ENCODE measurements at regions not wholly inside any gene's neighbourhood (a gene's known extent, or its start where the extent isn't known, plus 50 kb on each side); places are given as distances from the start of the nearest gene placed in this dataset.

- no peak for DNase-seq (ENCODE audit: low spot score)
- H3K79me2 ChIP-seq (replicated peaks; ENCODE audit: insufficient read depth) = no peaks in the 10 kb centered on the region
- peaks cover 7% of the 10 kb centered on the region; the same call in 1 of the 2 replicates for H3K9me2 ChIP-seq (ENCODE audit: insufficient read depth)
- no peak overlapping the region for H3K27ac Mint-ChIP-seq
- H3K36me3 ChIP-seq (ENCODE audit: insufficient read depth) = no peaks in the 10 kb centered on the region
- no peaks in the 10 kb centered on the region for H3K4me1 ChIP-seq (ENCODE audit: insufficient read depth)
- H3K4me2 ChIP-seq = no peak overlapping the region
- H3K27ac ChIP-seq (ENCODE audit: low read depth) = no peak overlapping the region
- H3K27me3 Mint-ChIP-seq (ENCODE audit: insufficient read depth, low read depth, poor library complexity) = peaks cover 2% of the 10 kb centered on the region
- no peak overlapping the region for H3K4me3 Mint-ChIP-seq
- no peak overlapping the region for H2AFZ ChIP-seq
- H4K20me1 ChIP-seq (replicated peaks; ENCODE audit: insufficient read depth) = no peaks in the 10 kb centered on the region
- H3K27me3 ChIP-seq (ENCODE audit: insufficient read depth) = no peaks in the 10 kb centered on the region
- H3K4me1 Mint-ChIP-seq = no peaks in the 10 kb centered on the region
- no peak for ATAC-seq
- no peak for TF ChIP-seq JUNB (IDR thresholded peaks at IDR 0.05; ENCODE audit: unreplicated experiment)
- TF ChIP-seq ZNF331 (CRISPR knock-in tag; IDR thresholded peaks at IDR 0.05; ENCODE audit: low read depth) = no peak
- TF ChIP-seq NANOG (IDR thresholded peaks at IDR 0.05; ENCODE audit: borderline replicate concordance) = no peak
- no peak for TF ChIP-seq STAT1 (IDR thresholded peaks at IDR 0.05; ENCODE audit: unreplicated experiment)
- no peak overlapping the region for H3K4me3 ChIP-seq
- H3F3A ChIP-seq (replicated peaks; ENCODE audit: low read depth) = no peaks in the 10 kb centered on the region
- no peaks in the 10 kb centered on the region for H3K36me3 Mint-ChIP-seq (ENCODE audit: low read depth)
- H3K9me3 Mint-ChIP-seq = no peaks in the 10 kb centered on the region; the same call in 2 of the 3 replicates
These were observed 416.3 kb upstream of the EPHA3 start for GRCh38 chr3:88691081-88691480.

DNA sequence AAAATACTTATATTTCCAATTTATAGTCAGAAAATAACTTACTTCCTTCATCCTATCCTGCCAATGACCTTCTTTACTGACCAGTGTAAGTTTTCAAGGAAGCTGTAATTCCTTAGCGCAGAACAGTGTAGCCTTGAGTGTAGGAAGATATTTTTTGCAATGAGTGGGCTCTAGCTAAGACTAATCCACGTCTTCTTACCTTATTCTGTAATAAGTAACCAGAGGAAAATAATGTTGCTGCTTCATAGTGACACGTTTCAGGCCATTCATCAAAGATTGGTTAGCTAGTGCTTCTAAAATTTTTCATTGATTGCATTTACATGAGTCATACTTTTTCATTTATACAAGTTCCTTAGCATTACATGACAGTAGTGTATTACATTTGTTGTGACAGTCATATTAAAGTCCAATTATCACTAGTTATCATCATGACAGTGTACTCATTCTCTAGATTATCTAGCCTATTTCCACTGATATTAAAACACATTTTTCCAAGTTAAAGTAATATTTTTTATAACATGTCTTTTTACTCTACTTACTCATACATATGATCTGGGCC, 403.8 kb upstream of the EPHA3 start:
- no peak overlapping the region for H3K4me3 Mint-ChIP-seq
- H3K9me3 Mint-ChIP-seq = no peaks in the 10 kb centered on the region
- Histone ChIP-seq H4K20me1 (replicated peaks; ENCODE audit: insufficient read depth) (no peaks in the 10 kb centered on the region), H3K79me2 (replicated peaks; ENCODE audit: insufficient read depth) (no peaks in the 10 kb centered on the region), H3K36me3 (ENCODE audit: insufficient read depth) (no peaks in the 10 kb centered on the region), H3K27ac (ENCODE audit: low read depth) (no peak overlapping the region), H3K4me2 (no peak overlapping the region), H3F3A (replicated peaks; ENCODE audit: low read depth) (no peaks in the 10 kb centered on the region), H2AFZ (no peak overlapping the region), H3K4me3 (no peak overlapping the region), H3K9me2 (ENCODE audit: insufficient read depth) (no peaks in the 10 kb centered on the region), H3K27me3 (ENCODE audit: insufficient read depth) (no peaks in the 10 kb centered on the region), H3K4me1 (ENCODE audit: insufficient read depth) (no peaks in the 10 kb centered on the region)
- no peaks in the 10 kb centered on the region for H3K36me3 Mint-ChIP-seq (ENCODE audit: low read depth)
- H3K27ac Mint-ChIP-seq = no peak overlapping the region
- no peaks in the 10 kb centered on the region for H3K4me1 Mint-ChIP-seq
- DNase-seq (ENCODE audit: low spot score) (no peak), ATAC-seq (no peak)
- no peaks in the 10 kb centered on the region for H3K27me3 Mint-ChIP-seq (ENCODE audit: insufficient read depth, low read depth, poor library complexity)
- TF ChIP-seq, protein P1, sequence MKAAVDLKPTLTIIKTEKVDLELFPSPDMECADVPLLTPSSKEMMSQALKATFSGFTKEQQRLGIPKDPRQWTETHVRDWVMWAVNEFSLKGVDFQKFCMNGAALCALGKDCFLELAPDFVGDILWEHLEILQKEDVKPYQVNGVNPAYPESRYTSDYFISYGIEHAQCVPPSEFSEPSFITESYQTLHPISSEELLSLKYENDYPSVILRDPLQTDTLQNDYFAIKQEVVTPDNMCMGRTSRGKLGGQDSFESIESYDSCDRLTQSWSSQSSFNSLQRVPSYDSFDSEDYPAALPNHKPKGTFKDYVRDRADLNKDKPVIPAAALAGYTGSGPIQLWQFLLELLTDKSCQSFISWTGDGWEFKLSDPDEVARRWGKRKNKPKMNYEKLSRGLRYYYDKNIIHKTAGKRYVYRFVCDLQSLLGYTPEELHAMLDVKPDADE (IDR thresholded peaks at IDR 0.05) = no peak
- TF ChIP-seq ZNF114 (CRISPR knock-in tag; IDR thresholded peaks at IDR 0.05) (no peak), EZH2 (IDR thresholded peaks at IDR 0.05; ENCODE audit: low read depth, unreplicated experiment) (no peak), STAT1 (IDR thresholded peaks at IDR 0.05; ENCODE audit: unreplicated experiment) (no peak), CREB1 (CRISPR knock-in tag; IDR thresholded peaks at IDR 0.05; ENCODE audit: low read depth) (no peak)

DNA sequence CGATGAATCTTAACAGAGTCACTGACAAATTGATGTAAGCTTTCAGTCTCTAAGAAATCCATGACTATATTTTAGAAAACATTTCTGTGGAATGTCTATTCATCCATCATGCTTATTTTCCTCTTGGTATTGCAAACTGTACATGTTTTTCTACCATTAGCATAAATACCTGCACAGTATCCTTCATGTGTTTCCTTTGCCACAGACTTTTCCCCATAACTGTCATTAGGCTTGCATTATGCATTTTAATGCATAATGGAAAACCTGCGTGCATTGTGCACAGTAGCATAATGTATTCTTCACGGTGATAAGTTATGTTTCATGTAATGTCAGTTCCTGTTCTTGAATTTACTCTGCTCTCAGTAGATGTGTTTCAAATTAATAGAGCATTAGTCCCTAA, 403.1 kb upstream of the EPHA3 start:
- H3K36me3 ChIP-seq (ENCODE audit: insufficient read depth) = no peaks in the 10 kb centered on the region
- H3K9me2 ChIP-seq (ENCODE audit: insufficient read depth) = no peaks in the 10 kb centered on the region
- H3K27ac ChIP-seq (ENCODE audit: low read depth) = no peak overlapping the region
- H3K79me2 ChIP-seq (replicated peaks; ENCODE audit: insufficient read depth) = no peaks in the 10 kb centered on the region
- no peaks in the 10 kb centered on the region for H3K4me1 Mint-ChIP-seq
- H3K27me3 ChIP-seq (ENCODE audit: insufficient read depth) = no peaks in the 10 kb centered on the region
- no peak overlapping the region for H3K4me3 ChIP-seq
- ATAC-seq (no peak), DNase-seq (ENCODE audit: low spot score) (no peak)
- no peaks in the 10 kb centered on the region for H3K36me3 Mint-ChIP-seq (ENCODE audit: low read depth)
- H3K9me3 Mint-ChIP-seq = no peaks in the 10 kb centered on the region
- H4K20me1 ChIP-seq (replicated peaks; ENCODE audit: insufficient read depth) = no peaks in the 10 kb centered on the region
- H3F3A ChIP-seq (replicated peaks; ENCODE audit: low read depth) = no peaks in the 10 kb centered on the region
- no peak overlapping the region for H3K4me3 Mint-ChIP-seq
- H3K27me3 Mint-ChIP-seq (ENCODE audit: insufficient read depth, low read depth, poor library complexity) = no peaks in the 10 kb centered on the region
- no peaks in the 10 kb centered on the region for H3K4me1 ChIP-seq (ENCODE audit: insufficient read depth)
- H2AFZ ChIP-seq = no peak overlapping the region
- no peak overlapping the region for H3K4me2 ChIP-seq
- no peak overlapping the region for H3K27ac Mint-ChIP-seq
- no peak for TF ChIP-seq ZNF114 (CRISPR knock-in tag; IDR thresholded peaks at IDR 0.05)
- TF ChIP-seq ZNF331 (CRISPR knock-in tag; IDR thresholded peaks at IDR 0.05; ENCODE audit: low read depth) = no peak
- no peak for TF ChIP-seq CTCF (conservative IDR thresholded peaks at IDR 0.05; ENCODE audit: low read depth in 2 of 2)
- no peak for TF ChIP-seq EZH2phosphoT487 (IDR thresholded peaks at IDR 0.05; ENCODE audit: unreplicated experiment)

All from GM23338 (cell line).